ENCODE measurements at regions not wholly inside any gene's neighbourhood (a gene's known extent, or its start where the extent isn't known, plus 50 kb on each side); places are given as distances from the start of the nearest gene placed in this dataset.

GRCh38 chr17:73998653-73999645, 204.5 kb upstream of the RPL38 start:
- FAIRE-seq (no peak), DNase-seq (ENCODE audit: insufficient read length, low spot score) (no peak)
- peak; percentile 95 for TF ChIP-seq CTCF (IDR thresholded peaks at IDR 0.05; ENCODE audit: insufficient read depth, missing control alignments)

- FAIRE-seq (no peak), DNase-seq (ENCODE audit: insufficient read length, low spot score) (no peak)
- no peak for TF ChIP-seq CTCF (IDR thresholded peaks at IDR 0.05; ENCODE audit: insufficient read depth, missing control alignments)
These were observed 202.3 kb upstream of the RPL38 start for GRCh38 chr17:74001145-74001544.

GRCh38 chr17:74002241-74002640, 201.2 kb upstream of the RPL38 start:
- TF ChIP-seq CTCF (IDR thresholded peaks at IDR 0.05; ENCODE audit: insufficient read depth, missing control alignments), result no peak
- FAIRE-seq, result no peak
- no peak for DNase-seq (ENCODE audit: insufficient read length, low spot score)

GRCh38 chr17:74004056-74004455, 199.4 kb upstream of the RPL38 start:
- DNase-seq (ENCODE audit: insufficient read length, low spot score) (no peak), FAIRE-seq (no peak)
- no peak for TF ChIP-seq CTCF (IDR thresholded peaks at IDR 0.05; ENCODE audit: insufficient read depth, missing control alignments)

- TF ChIP-seq CTCF (IDR thresholded peaks at IDR 0.05; ENCODE audit: insufficient read depth, missing control alignments), result no peak
These were observed 197.7 kb upstream of the RPL38 start for GRCh38 chr17:74005790-74006189.

GRCh38 chr17:74006371-74006770, 197.1 kb upstream of the RPL38 start:
- DNase-seq (ENCODE audit: insufficient read length, low spot score) (no peak), FAIRE-seq (no peak)
- no peak for TF ChIP-seq CTCF (IDR thresholded peaks at IDR 0.05; ENCODE audit: insufficient read depth, missing control alignments)

More at GRCh38 chr17:74005790-74006189, 197.7 kb upstream of the RPL38 start:
- DNase-seq (ENCODE audit: insufficient read length, low spot score) (no peak), FAIRE-seq (no peak)

GRCh38 chr17:74008196-74008595, 195.3 kb upstream of the RPL38 start:
- DNase-seq (ENCODE audit: insufficient read length, low spot score) (no peak), FAIRE-seq (no peak)
- peak; percentile 62 for TF ChIP-seq CTCF (IDR thresholded peaks at IDR 0.05; ENCODE audit: insufficient read depth, missing control alignments)
